Neural cell (in vitro differentiated cells): ENCODE measurements at regions not wholly inside any gene's neighbourhood (a gene's known extent, or its start where the extent isn't known, plus 50 kb on each side); places are given as distances from the start of the nearest gene placed in this dataset.

ENCODE experiments used
- MXI1 ChIP-seq: fragments of 450-650 bp; conservative IDR thresholded peaks from 2 replicates; pipeline ENCODE4 v1.6.1; 2014; ENCODE audit warnings: antibody characterized with exemption, mild to moderate bottlenecking; ENCODE audit not compliant: poor library complexity, severe bottlenecking
- POLR2AphosphoS5 ChIP-seq: IDR thresholded peaks from 2 replicates; pipeline ENCODE4 v1.6.1; 2012
- TF ChIP-seq, protein P1 (sequence below): fragments of 450-650 bp; IDR thresholded peaks from 2 replicates; pipeline ENCODE4 v1.5.1; 2014; ENCODE audit warnings: antibody characterized with exemption, mild to moderate bottlenecking, moderate library complexity; ENCODE audit not compliant: poor library complexity, severe bottlenecking

GRCh38 chr18:38944446-38945024 lies 1378.9 kb upstream of the CELF4 start:
- TF ChIP-seq MXI1 (no peak), POLR2AphosphoS5 (no peak)
- TF ChIP-seq, protein P1, sequence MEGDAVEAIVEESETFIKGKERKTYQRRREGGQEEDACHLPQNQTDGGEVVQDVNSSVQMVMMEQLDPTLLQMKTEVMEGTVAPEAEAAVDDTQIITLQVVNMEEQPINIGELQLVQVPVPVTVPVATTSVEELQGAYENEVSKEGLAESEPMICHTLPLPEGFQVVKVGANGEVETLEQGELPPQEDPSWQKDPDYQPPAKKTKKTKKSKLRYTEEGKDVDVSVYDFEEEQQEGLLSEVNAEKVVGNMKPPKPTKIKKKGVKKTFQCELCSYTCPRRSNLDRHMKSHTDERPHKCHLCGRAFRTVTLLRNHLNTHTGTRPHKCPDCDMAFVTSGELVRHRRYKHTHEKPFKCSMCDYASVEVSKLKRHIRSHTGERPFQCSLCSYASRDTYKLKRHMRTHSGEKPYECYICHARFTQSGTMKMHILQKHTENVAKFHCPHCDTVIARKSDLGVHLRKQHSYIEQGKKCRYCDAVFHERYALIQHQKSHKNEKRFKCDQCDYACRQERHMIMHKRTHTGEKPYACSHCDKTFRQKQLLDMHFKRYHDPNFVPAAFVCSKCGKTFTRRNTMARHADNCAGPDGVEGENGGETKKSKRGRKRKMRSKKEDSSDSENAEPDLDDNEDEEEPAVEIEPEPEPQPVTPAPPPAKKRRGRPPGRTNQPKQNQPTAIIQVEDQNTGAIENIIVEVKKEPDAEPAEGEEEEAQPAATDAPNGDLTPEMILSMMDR: no peak
